ENCODE measurements at regions not wholly inside any gene's neighbourhood (a gene's known extent, or its start where the extent isn't known, plus 50 kb on each side); places are given as distances from the start of the nearest gene placed in this dataset.

- Histone ChIP-seq H3K14ac (ENCODE audit: insufficient read depth, low read length) (no peak overlapping the region), H2BK12ac (ENCODE audit: insufficient read length, low read depth, low read length) (no peak overlapping the region), H3K9me3 (ENCODE audit: control insufficient read depth, low read depth, low read length) (no peaks in the 10 kb centered on the region), H4K5ac (ENCODE audit: insufficient read length, low read depth, low read length) (no peak overlapping the region), H3K18ac (ENCODE audit: insufficient read length, low read depth, low read length) (no peak overlapping the region), H2BK120ac (ENCODE audit: low read depth, low read length, poor library complexity, severe bottlenecking) (no peak overlapping the region), H3K23me2 (ENCODE audit: insufficient read length, low read depth, low read length, poor library complexity, severe bottlenecking) (no peaks in the 10 kb centered on the region), H4K91ac (ENCODE audit: insufficient read length, low read depth, low read length) (no peak overlapping the region), H3K23ac (ENCODE audit: insufficient read length, low read depth, low read length) (no peak overlapping the region), H2BK20ac (ENCODE audit: low read depth, low read length, poor library complexity, severe bottlenecking) (no peak overlapping the region), H3K79me2 (ENCODE audit: insufficient read depth, low read length) (no peaks in the 10 kb centered on the region; the same call in 1 of the 2 replicates), H3K56ac (ENCODE audit: insufficient read length, low read depth, low read length) (no peak overlapping the region), H3K79me1 (ENCODE audit: insufficient read depth, low read depth, low read length, poor library complexity, severe bottlenecking) (no peaks in the 10 kb centered on the region), H2AK5ac (ENCODE audit: insufficient read length, low read length) (no peak overlapping the region), H3K4me1 (ENCODE audit: insufficient read depth, low read length) (peaks cover 5% of the 10 kb centered on the region; the same call in 1 of the 2 replicates), H3K4me2 (ENCODE audit: insufficient read depth, insufficient read length, low read length) (no peak overlapping the region), H3K27me3 (ENCODE audit: insufficient read depth, low read length) (no peaks in the 10 kb centered on the region), H4K20me1 (ENCODE audit: control insufficient read depth, insufficient read depth, insufficient read length) (no peaks in the 10 kb centered on the region), H3K27ac (ENCODE audit: insufficient read length, low read depth, low read length) (no peak overlapping the region), H4K8ac (replicated peaks; ENCODE audit: insufficient read length, low read depth, low read length) (no peak overlapping the region), H2BK15ac (ENCODE audit: low read depth, low read length) (no peak overlapping the region), H2AFZ (ENCODE audit: low read length) (no peak overlapping the region), H2BK5ac (ENCODE audit: insufficient read length, low read length) (no peak overlapping the region), H3K9ac (ENCODE audit: extremely low read depth, insufficient read length, low read length) (no peak overlapping the region), H3K4ac (ENCODE audit: low read depth, low read length) (no peak overlapping the region), H3T11ph (ENCODE audit: low read length) (no peak overlapping the region)
- DNase-seq: no peak
- Mint-ChIP-seq H3K4me1 (peaks cover 9 to 25% of the 10 kb centered on the region in 2 experiments), H3K9me3 (0 out of 5 replicates have a peak, but pooled peaks cover 0 to 5% of the 10 kb centered on the region in 2 experiments), H3K4me3 (no peak overlapping the region), H3K27me3 (ENCODE audit: low read depth) (no peaks in the 10 kb centered on the region), H3K36me3 (ENCODE audit: insufficient read depth in 1 of 3, low read depth in 3 of 3) (no peaks in the 10 kb centered on the region; a peak in 1 of 7 replicates), H3K27ac (no peak overlapping the region)
- no CpG with 5 or more reads among the region's 4 CpGs for WGBS (ENCODE audit: extremely low coverage, insufficient read length, low lambda C conversion rate)
- TF ChIP-seq CTCF (conservative IDR thresholded peaks at IDR 0.05): no peak
These were observed 64.6 kb upstream of the SH3RF1 start for GRCh38 chr4:169335331-169335730.

Measured in H9 (cell line).